Hepatocyte (in vitro differentiated cells): ENCODE measurements at regions not wholly inside any gene's neighbourhood (a gene's known extent, or its start where the extent isn't known, plus 50 kb on each side); places are given as distances from the start of the nearest gene placed in this dataset.

Experiments used
- EZH2 ChIP-seq: fragments of 200-600 bp; sonication (generic); IDR thresholded peaks from 2 replicates; pipeline ENCODE4 v1.6.1; 2016; ENCODE audit warnings: antibody characterized with exemption, mild to moderate bottlenecking, borderline replicate concordance
- TF ChIP-seq, protein P1 (sequence below): fragments of 200-600 bp; sonication (generic); IDR thresholded peaks from 2 replicates; pipeline ENCODE4 v1.5.1; 2016; ENCODE audit warnings: antibody characterized with exemption, mild to moderate bottlenecking; ENCODE audit not compliant: poor library complexity

DNA sequence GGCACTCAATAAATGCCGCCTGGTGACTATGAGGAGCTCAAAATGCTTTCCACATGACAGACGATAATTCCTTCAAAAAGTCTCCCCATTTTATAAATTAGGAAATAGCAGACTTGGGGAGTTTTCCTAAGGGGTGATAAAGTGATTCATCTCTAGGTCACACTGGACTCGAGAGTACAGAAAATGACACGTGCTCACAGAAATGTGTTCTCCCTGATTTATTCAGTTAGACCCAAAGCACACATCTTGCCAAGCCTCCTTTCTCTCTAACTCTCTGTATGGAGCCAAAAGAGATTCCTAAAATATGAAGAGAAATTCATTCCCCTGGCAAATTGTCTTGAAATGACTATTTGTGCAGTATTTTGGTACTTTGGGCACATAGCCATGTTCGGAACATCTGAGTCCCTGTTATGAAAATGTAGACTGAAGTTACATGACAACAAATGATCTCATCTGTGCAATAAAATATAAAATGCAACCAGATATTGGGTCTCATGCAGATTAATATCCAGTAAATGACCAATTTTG is 381.1 kb downstream of the TFAP2B start:
- TF ChIP-seq EZH2, result no peak
- TF ChIP-seq, protein P1, sequence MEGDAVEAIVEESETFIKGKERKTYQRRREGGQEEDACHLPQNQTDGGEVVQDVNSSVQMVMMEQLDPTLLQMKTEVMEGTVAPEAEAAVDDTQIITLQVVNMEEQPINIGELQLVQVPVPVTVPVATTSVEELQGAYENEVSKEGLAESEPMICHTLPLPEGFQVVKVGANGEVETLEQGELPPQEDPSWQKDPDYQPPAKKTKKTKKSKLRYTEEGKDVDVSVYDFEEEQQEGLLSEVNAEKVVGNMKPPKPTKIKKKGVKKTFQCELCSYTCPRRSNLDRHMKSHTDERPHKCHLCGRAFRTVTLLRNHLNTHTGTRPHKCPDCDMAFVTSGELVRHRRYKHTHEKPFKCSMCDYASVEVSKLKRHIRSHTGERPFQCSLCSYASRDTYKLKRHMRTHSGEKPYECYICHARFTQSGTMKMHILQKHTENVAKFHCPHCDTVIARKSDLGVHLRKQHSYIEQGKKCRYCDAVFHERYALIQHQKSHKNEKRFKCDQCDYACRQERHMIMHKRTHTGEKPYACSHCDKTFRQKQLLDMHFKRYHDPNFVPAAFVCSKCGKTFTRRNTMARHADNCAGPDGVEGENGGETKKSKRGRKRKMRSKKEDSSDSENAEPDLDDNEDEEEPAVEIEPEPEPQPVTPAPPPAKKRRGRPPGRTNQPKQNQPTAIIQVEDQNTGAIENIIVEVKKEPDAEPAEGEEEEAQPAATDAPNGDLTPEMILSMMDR, result no peak
